ENCODE measurements at regions not wholly inside any gene's neighbourhood (a gene's known extent, or its start where the extent isn't known, plus 50 kb on each side); places are given as distances from the start of the nearest gene placed in this dataset.

DNA sequence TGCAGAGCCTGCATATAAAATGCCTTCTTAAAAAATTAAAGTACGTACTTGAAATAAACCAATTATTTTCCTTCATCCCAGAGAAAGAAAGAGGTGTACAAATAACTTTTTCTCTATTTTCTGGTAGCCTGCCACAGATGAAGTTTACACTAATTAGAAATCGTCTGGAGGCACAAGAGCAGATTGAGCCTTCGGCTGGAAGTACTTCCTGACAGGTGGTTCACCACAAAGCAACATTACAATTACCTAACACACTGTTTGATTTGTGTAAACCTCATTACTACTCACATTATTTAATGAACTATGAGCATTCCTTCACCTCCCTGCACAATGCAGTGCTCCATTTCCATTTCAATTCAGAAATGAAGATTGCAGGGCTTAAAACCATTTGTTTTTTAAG is 856.1 kb downstream of the SI start:
- H3K4me1 Mint-ChIP-seq = no peaks in the 10 kb centered on the region
- H3K4me3 Mint-ChIP-seq = no peak overlapping the region
- H3K9me3 Mint-ChIP-seq = peaks cover 4 to 30% (median 16%) of the 10 kb centered on the region in 7 donors
- DNase-seq (no peak), ATAC-seq (ENCODE audit: low read depth in 2 of 2) (no peak)
- no peaks in the 10 kb centered on the region for H3K27me3 Mint-ChIP-seq
- Histone ChIP-seq H3K9me3 (ENCODE audit: control insufficient read depth in 2 of 2, low read length in 2 of 2) (peaks cover under 1 to 4% of the 10 kb centered on the region in 2 experiments), H3K4me1 (ENCODE audit: control insufficient read depth, insufficient read depth, low read length, poor library complexity, severe bottlenecking) (no peaks in the 10 kb centered on the region), H3K27me3 (ENCODE audit: control insufficient read depth, insufficient read depth, low read length) (no peaks in the 10 kb centered on the region), H3K36me3 (ENCODE audit: control insufficient read depth, insufficient read depth, low read length) (no peaks in the 10 kb centered on the region), H3K4me3 (ENCODE audit: low read depth, low read length) (no peak overlapping the region), H3K27ac (ENCODE audit: insufficient read depth, low read length, poor library complexity, severe bottlenecking) (no peak overlapping the region)
- no peak overlapping the region for H3K27ac Mint-ChIP-seq
- H3K36me3 Mint-ChIP-seq = no peaks in the 10 kb centered on the region

DNA sequence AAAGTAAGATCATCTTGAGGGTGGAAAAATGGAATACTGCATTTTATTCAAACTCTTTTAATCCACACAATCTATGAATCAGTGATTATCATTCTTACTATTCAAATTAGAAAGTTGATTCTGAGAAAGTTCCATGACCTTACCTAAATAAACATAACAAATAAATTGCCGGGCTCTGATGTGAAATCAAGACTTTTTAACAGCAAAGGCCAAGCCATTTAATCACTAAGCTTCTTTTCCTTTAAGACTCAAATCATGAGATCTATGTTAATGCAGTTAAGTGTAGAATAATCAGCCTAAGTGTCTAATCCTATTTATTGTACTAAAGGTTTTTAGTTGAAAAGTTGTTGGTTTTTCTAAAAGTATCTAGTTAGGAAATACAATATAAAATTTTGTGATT is 857.0 kb downstream of the SI start:
- no peak for ATAC-seq (ENCODE audit: low read depth in 2 of 2)
- Histone ChIP-seq H3K27ac (ENCODE audit: insufficient read depth, low read length, poor library complexity, severe bottlenecking) (no peak overlapping the region), H3K9me3 (ENCODE audit: control insufficient read depth in 2 of 2, low read length in 2 of 2) (peaks cover 2 to 3% of the 10 kb centered on the region in 2 experiments), H3K4me3 (ENCODE audit: low read depth, low read length) (no peak overlapping the region), H3K36me3 (ENCODE audit: control insufficient read depth, insufficient read depth, low read length) (no peaks in the 10 kb centered on the region), H3K4me1 (ENCODE audit: control insufficient read depth, insufficient read depth, low read length, poor library complexity, severe bottlenecking) (no peaks in the 10 kb centered on the region), H3K27me3 (ENCODE audit: control insufficient read depth, insufficient read depth, low read length) (no peaks in the 10 kb centered on the region)
- no peak overlapping the region for H3K27ac Mint-ChIP-seq
- no peak overlapping the region for H3K4me3 Mint-ChIP-seq
- H3K9me3 Mint-ChIP-seq = peaks cover 9 to 30% (median 18%) of the 10 kb centered on the region in 7 donors
- DNase-seq = no peak
- no peaks in the 10 kb centered on the region for H3K36me3 Mint-ChIP-seq
- no peaks in the 10 kb centered on the region for H3K27me3 Mint-ChIP-seq
- H3K4me1 Mint-ChIP-seq = no peaks in the 10 kb centered on the region

DNA sequence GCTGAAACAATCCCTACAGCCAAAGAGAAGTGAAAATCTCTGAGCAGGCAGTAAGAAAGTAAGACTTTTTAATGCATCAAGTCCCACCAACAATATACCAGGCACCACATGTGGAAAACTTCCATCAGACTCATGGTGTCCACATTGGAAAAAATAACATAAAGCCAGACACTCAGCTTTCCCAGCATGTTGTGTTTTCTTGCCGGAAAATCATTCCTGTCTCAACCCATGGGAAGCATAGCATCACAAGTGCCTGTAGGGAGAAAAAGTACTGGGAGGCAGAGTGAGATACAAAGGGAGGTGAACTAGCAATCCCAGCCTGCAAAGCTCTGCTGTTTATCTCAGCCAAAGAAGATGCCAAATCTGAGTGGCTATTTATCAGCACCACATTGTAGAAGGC is 868.9 kb downstream of the SI start:
- Mint-ChIP-seq H3K27ac (no peak overlapping the region), H3K9me3 (peaks cover 0 to 16% (median 4%) of the 10 kb centered on the region in 7 donors), H3K36me3 (no peaks in the 10 kb centered on the region), H3K27me3 (no peaks in the 10 kb centered on the region), H3K4me1 (no peaks in the 10 kb centered on the region), H3K4me3 (no peak overlapping the region)
- H3K27me3 ChIP-seq (ENCODE audit: control insufficient read depth, insufficient read depth, low read length) = no peaks in the 10 kb centered on the region
- H3K4me3 ChIP-seq (ENCODE audit: low read depth, low read length) = no peak overlapping the region
- H3K4me1 ChIP-seq (ENCODE audit: control insufficient read depth, insufficient read depth, low read length, poor library complexity, severe bottlenecking) = no peaks in the 10 kb centered on the region
- ATAC-seq (ENCODE audit: low read depth in 2 of 2) = no peak
- no peak overlapping the region for H3K27ac ChIP-seq (ENCODE audit: insufficient read depth, low read length, poor library complexity, severe bottlenecking)
- DNase-seq = no peak
- H3K9me3 ChIP-seq (ENCODE audit: control insufficient read depth in 2 of 2, low read length in 2 of 2) = no peaks in the 10 kb centered on the region
- no peaks in the 10 kb centered on the region for H3K36me3 ChIP-seq (ENCODE audit: control insufficient read depth, insufficient read depth, low read length)

DNA sequence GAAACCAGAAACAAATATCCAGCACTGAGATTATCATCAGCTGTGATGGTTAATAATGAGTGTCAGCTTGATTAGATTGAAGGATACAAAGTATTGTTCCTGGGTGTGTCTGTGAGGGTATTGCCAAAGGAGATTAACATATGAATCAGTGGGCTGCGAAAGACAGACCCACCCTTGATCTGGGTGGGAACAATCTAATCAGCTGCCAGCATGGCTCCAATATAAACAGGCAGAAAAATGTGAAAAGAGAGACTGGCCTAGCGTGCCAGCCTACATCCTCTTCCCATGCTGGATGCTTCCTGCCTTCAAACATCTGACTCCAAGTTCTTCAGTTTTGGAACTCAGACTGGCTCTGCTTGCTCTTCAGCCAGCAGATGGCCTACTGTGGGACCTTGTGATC is 869.5 kb downstream of the SI start:
- no peaks in the 10 kb centered on the region for H3K36me3 Mint-ChIP-seq
- H3K27me3 Mint-ChIP-seq = no peaks in the 10 kb centered on the region
- DNase-seq (no peak), ATAC-seq (ENCODE audit: low read depth in 2 of 2) (no peak)
- Histone ChIP-seq H3K36me3 (ENCODE audit: control insufficient read depth, insufficient read depth, low read length) (no peaks in the 10 kb centered on the region), H3K27ac (ENCODE audit: insufficient read depth, low read length, poor library complexity, severe bottlenecking) (no peak overlapping the region), H3K4me1 (ENCODE audit: control insufficient read depth, insufficient read depth, low read length, poor library complexity, severe bottlenecking) (no peaks in the 10 kb centered on the region), H3K4me3 (ENCODE audit: low read depth, low read length) (no peak overlapping the region), H3K27me3 (ENCODE audit: control insufficient read depth, insufficient read depth, low read length) (no peaks in the 10 kb centered on the region), H3K9me3 (ENCODE audit: control insufficient read depth in 2 of 2, low read length in 2 of 2) (no peaks in the 10 kb centered on the region)
- no peaks in the 10 kb centered on the region for H3K4me1 Mint-ChIP-seq
- peaks cover 0 to 16% (median 4%) of the 10 kb centered on the region in 7 donors for H3K9me3 Mint-ChIP-seq
- no peak overlapping the region for H3K27ac Mint-ChIP-seq
- H3K4me3 Mint-ChIP-seq = no peak overlapping the region

DNA sequence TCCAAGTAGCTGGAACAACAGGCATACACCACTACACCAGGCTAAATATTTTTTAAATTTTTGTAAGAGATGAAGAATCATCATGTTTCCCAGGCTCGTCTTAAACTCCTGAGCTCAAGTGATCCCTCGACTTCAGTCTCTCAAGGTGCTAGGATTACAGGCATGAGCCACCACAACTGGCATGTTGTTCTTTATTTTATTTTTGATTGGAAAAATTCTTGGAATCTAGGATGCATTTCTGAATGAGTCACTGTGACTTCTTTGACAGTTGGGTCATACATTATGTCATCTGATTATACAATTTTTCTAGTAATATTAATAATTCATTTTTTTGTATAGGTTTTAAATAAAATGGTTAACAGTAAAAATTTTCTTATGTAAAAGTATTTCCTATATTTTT is 870.2 kb downstream of the SI start:
- no peaks in the 10 kb centered on the region for H3K27me3 ChIP-seq (ENCODE audit: control insufficient read depth, insufficient read depth, low read length)

DNA sequence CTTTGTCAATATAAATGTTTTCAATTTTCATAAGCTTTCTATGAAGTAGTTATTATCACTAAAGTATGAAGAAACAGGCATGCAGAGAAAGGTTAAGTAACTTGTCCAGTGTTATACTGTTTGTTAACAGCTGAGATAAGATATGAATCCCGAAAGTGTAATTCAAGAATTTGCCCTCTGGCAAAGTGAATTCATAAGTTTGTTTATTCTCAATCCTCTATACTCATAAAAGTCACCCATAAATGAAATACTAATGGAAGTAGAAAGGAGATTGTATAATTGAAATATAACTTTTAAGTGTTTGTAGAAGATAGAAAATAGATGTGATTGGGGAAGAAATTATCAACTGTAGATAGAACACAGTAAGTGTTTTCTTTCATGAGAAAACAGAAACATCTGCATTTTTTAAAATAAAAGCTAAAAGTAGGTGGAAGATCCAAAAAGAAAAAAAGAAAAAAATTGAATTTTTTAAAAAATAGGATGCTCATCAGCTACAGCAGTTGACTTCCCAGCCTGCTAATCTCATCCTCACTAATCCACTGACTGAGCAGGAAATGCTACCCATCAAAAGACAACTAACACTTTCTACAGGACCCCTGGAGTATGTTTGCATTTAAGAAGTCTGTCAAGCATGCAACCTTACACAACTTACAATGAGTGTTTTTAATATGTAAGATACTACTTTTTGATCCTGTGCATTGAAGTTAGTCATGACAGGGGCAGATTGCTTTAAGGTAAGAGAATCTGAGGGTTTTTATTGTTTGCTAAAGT is 878.1 kb downstream of the SI start:
- no peak overlapping the region for H3K4me3 Mint-ChIP-seq
- no peaks in the 10 kb centered on the region for H3K27me3 Mint-ChIP-seq
- Histone ChIP-seq H3K9me3 (ENCODE audit: control insufficient read depth in 2 of 2, low read length in 2 of 2) (no peaks in the 10 kb centered on the region), H3K27me3 (ENCODE audit: control insufficient read depth, insufficient read depth, low read length) (no peaks in the 10 kb centered on the region), H3K36me3 (ENCODE audit: control insufficient read depth, insufficient read depth, low read length) (no peaks in the 10 kb centered on the region), H3K27ac (ENCODE audit: insufficient read depth, low read length, poor library complexity, severe bottlenecking) (no peak overlapping the region), H3K4me3 (ENCODE audit: low read depth, low read length) (no peak overlapping the region), H3K4me1 (ENCODE audit: control insufficient read depth, insufficient read depth, low read length, poor library complexity, severe bottlenecking) (no peaks in the 10 kb centered on the region)
- no peaks in the 10 kb centered on the region for H3K4me1 Mint-ChIP-seq
- ATAC-seq (ENCODE audit: low read depth in 2 of 2) = no peak
- H3K27ac Mint-ChIP-seq = no peak overlapping the region
- H3K9me3 Mint-ChIP-seq = peaks cover 2 to 14% (median 6%) of the 10 kb centered on the region in 7 donors
- DNase-seq = no peak
- no peaks in the 10 kb centered on the region for H3K36me3 Mint-ChIP-seq

More for the DNA sequence above, 870.2 kb downstream of the SI start:
- peaks cover 0 to 18% (median 4%) of the 10 kb centered on the region in 7 donors for H3K9me3 Mint-ChIP-seq
- H3K4me1 Mint-ChIP-seq = no peaks in the 10 kb centered on the region
- no peaks in the 10 kb centered on the region for H3K27me3 Mint-ChIP-seq
- no peak overlapping the region for H3K4me3 Mint-ChIP-seq
- H3K4me1 ChIP-seq (ENCODE audit: control insufficient read depth, insufficient read depth, low read length, poor library complexity, severe bottlenecking) = no peaks in the 10 kb centered on the region
- H3K27ac Mint-ChIP-seq = no peak overlapping the region
- DNase-seq (no peak), ATAC-seq (ENCODE audit: low read depth in 2 of 2) (no peak)
- no peak overlapping the region for H3K4me3 ChIP-seq (ENCODE audit: low read depth, low read length)
- H3K27ac ChIP-seq (ENCODE audit: insufficient read depth, low read length, poor library complexity, severe bottlenecking) = no peak overlapping the region
- H3K36me3 Mint-ChIP-seq = no peaks in the 10 kb centered on the region
- H3K36me3 ChIP-seq (ENCODE audit: control insufficient read depth, insufficient read depth, low read length) = no peaks in the 10 kb centered on the region
- H3K9me3 ChIP-seq (ENCODE audit: control insufficient read depth in 2 of 2, low read length in 2 of 2) = no peaks in the 10 kb centered on the region

DNA sequence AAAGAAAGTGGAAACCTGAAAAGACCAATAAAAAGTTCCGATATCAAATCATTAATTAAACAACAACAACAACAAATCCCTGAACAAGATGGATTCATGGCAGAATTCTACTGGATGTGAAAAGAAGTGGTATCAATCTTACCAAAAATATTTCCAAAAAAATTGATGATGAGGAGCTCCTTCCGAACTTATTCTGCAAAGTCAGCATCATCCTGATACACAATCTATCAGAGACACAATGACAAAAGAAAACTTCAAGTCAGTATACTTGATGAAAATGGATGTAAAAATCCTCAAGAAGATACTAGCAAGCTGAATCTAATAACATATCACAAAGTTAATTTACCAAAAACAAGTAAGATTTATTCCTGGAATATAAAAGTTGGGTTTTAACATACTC is 881.8 kb downstream of the SI start:
- Histone ChIP-seq H3K4me3 (ENCODE audit: low read depth, low read length) (no peak overlapping the region), H3K27me3 (ENCODE audit: control insufficient read depth, insufficient read depth, low read length) (no peaks in the 10 kb centered on the region), H3K9me3 (ENCODE audit: control insufficient read depth in 2 of 2, low read length in 2 of 2) (no peaks in the 10 kb centered on the region), H3K4me1 (ENCODE audit: control insufficient read depth, insufficient read depth, low read length, poor library complexity, severe bottlenecking) (no peaks in the 10 kb centered on the region), H3K27ac (ENCODE audit: insufficient read depth, low read length, poor library complexity, severe bottlenecking) (no peak overlapping the region), H3K36me3 (ENCODE audit: control insufficient read depth, insufficient read depth, low read length) (no peaks in the 10 kb centered on the region)
- DNase-seq (no peak), ATAC-seq (ENCODE audit: low read depth in 2 of 2) (no peak)
- H3K9me3 Mint-ChIP-seq = peaks cover 3 to 10% (median 6%) of the 10 kb centered on the region in 7 donors
- no peaks in the 10 kb centered on the region for H3K27me3 Mint-ChIP-seq
- no peaks in the 10 kb centered on the region for H3K36me3 Mint-ChIP-seq
- H3K4me3 Mint-ChIP-seq = no peak overlapping the region
- no peaks in the 10 kb centered on the region for H3K4me1 Mint-ChIP-seq
- H3K27ac Mint-ChIP-seq = no peak overlapping the region

DNA sequence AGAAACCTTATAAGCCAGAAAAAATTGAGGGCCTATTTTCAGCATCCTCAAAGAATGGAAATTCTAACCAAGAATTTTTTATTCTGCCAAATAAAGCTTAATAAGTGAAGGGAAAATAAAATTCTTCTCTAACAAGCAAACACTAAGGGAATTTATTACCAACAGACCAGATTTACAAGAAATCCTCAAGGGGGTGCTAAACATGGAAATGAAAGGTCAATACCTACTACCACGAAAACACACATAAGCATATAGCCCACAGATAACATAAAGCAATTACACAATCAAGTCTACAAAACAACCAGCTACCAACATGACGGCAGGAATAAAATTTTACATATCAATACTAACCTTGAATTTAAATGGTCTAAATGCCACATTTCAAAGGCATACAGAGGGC is 883.5 kb downstream of the SI start:
- no peak overlapping the region for H3K4me3 Mint-ChIP-seq
- H3K27ac Mint-ChIP-seq = no peak overlapping the region
- no peaks in the 10 kb centered on the region for H3K4me1 Mint-ChIP-seq
- Histone ChIP-seq H3K4me3 (ENCODE audit: low read depth, low read length) (no peak overlapping the region), H3K27me3 (ENCODE audit: control insufficient read depth, insufficient read depth, low read length) (no peaks in the 10 kb centered on the region), H3K9me3 (ENCODE audit: control insufficient read depth in 2 of 2, low read length in 2 of 2) (no peaks in the 10 kb centered on the region), H3K27ac (ENCODE audit: insufficient read depth, low read length, poor library complexity, severe bottlenecking) (no peak overlapping the region), H3K4me1 (ENCODE audit: control insufficient read depth, insufficient read depth, low read length, poor library complexity, severe bottlenecking) (no peaks in the 10 kb centered on the region), H3K36me3 (ENCODE audit: control insufficient read depth, insufficient read depth, low read length) (no peaks in the 10 kb centered on the region)
- no peaks in the 10 kb centered on the region for H3K36me3 Mint-ChIP-seq
- ATAC-seq (ENCODE audit: low read depth in 2 of 2) (no peak), DNase-seq (no peak)
- peaks cover 1 to 10% (median 6%) of the 10 kb centered on the region in 7 donors for H3K9me3 Mint-ChIP-seq
- H3K27me3 Mint-ChIP-seq = no peaks in the 10 kb centered on the region

All from CD4-positive, CD25-positive, alpha-beta regulatory T cell (primary cell).